GM12865 (cell line): ENCODE measurements at regions not wholly inside any gene's neighbourhood (a gene's known extent, or its start where the extent isn't known, plus 50 kb on each side); places are given as distances from the start of the nearest gene placed in this dataset.

ENCODE experiments used
- DNase-seq: peaks from one replicate; pipeline ENCODE4 v3.0.0; 2010; ENCODE audit warnings: low read depth
- H3K4me3 ChIP-seq: 2 replicates; pipeline ENCODE4 v1.5.1; 2011; ENCODE audit warnings: mild to moderate bottlenecking, low read depth, low read length, control low read depth
- CTCF ChIP-seq: IDR thresholded peaks from 2 replicates; pipeline ENCODE4 v1.5.1; 2011; ENCODE audit warnings: low read length, control low read depth, low read depth, inconsistent platforms; ENCODE audit not compliant: insufficient read depth; ENCODE audit errors: missing control alignments

- TF ChIP-seq CTCF, result no peak
- no peak for DNase-seq
- H3K4me3 ChIP-seq, result no peak overlapping the region
Measured at GRCh38 chr14:34257505-34257904, 204.5 kb downstream of the SPTSSA start.

- no peak for TF ChIP-seq CTCF
- no peak overlapping the region for H3K4me3 ChIP-seq
- DNase-seq, result no peak
Measured at GRCh38 chr14:34256223-34256622, 205.8 kb downstream of the SPTSSA start.

GRCh38 chr14:34254571-34254970, 207.5 kb downstream of the SPTSSA start:
- DNase-seq, result no peak
- no peak overlapping the region for H3K4me3 ChIP-seq
- TF ChIP-seq CTCF, result no peak

- no peak for DNase-seq
- H3K4me3 ChIP-seq, result no peak overlapping the region
- no peak for TF ChIP-seq CTCF
Measured at GRCh38 chr14:34254031-34254430, 208.0 kb downstream of the SPTSSA start.

- H3K4me3 ChIP-seq, result no peak overlapping the region
- DNase-seq, result no peak
- TF ChIP-seq CTCF, result no peak
Measured at GRCh38 chr14:34252227-34252626, 209.8 kb downstream of the SPTSSA start.

- no peak overlapping the region for H3K4me3 ChIP-seq
- DNase-seq, result no peak
- no peak for TF ChIP-seq CTCF
Measured at GRCh38 chr14:34251662-34252061, 210.4 kb downstream of the SPTSSA start.

- TF ChIP-seq CTCF, result no peak
- H3K4me3 ChIP-seq, result no peak overlapping the region
- DNase-seq, result no peak
Measured at GRCh38 chr14:34250959-34251358, 211.1 kb downstream of the SPTSSA start.
